KG1 (cell line): ENCODE measurements at regions not wholly inside any gene's neighbourhood (a gene's known extent, or its start where the extent isn't known, plus 50 kb on each side); places are given as distances from the start of the nearest gene placed in this dataset.

Source experiments
- DNase-seq: peaks from one replicate; lab custom pipeline; 2025; lab: John Stamatoyannopoulos, UW

GRCh38 chr18:71899707-71900472 is 644.3 kb downstream of the CBLN2 start:
- no peak for DNase-seq

- no peak for DNase-seq
These were observed 645.0 kb downstream of the CBLN2 start for GRCh38 chr18:71899183-71899582.

GRCh38 chr18:71887509-71887908 is 656.6 kb downstream of the CBLN2 start:
- no peak for DNase-seq

GRCh38 chr18:71878226-71878625 is 665.9 kb downstream of the CBLN2 start:
- no peak for DNase-seq

GRCh38 chr18:71873695-71874094 is 670.4 kb downstream of the CBLN2 start:
- DNase-seq = no peak

- DNase-seq = no peak
These were observed 678.3 kb downstream of the CBLN2 start for GRCh38 chr18:71865888-71866287.

GRCh38 chr18:71850602-71851001 is 693.5 kb downstream of the CBLN2 start:
- DNase-seq = no peak

- no peak for DNase-seq
These were observed 694.7 kb downstream of the CBLN2 start for GRCh38 chr18:71849407-71849806.

- DNase-seq = no peak
These were observed 697.4 kb downstream of the CBLN2 start for GRCh38 chr18:71846716-71847115.

GRCh38 chr18:71844814-71845213 is 699.3 kb downstream of the CBLN2 start:
- DNase-seq = no peak

- DNase-seq = no peak
These were observed 701.5 kb downstream of the CBLN2 start for GRCh38 chr18:71842666-71843065.

GRCh38 chr18:71837547-71837946 is 706.6 kb downstream of the CBLN2 start:
- DNase-seq = no peak

- DNase-seq = no peak
These were observed 711.1 kb downstream of the CBLN2 start for GRCh38 chr18:71832946-71833617.

- DNase-seq = no peak
These were observed 713.1 kb downstream of the CBLN2 start for GRCh38 chr18:71831039-71831438.

- no peak for DNase-seq
These were observed 716.8 kb downstream of the CBLN2 start for GRCh38 chr18:71827301-71827700.

- DNase-seq = no peak
These were observed 728.8 kb downstream of the CBLN2 start for GRCh38 chr18:71815305-71815704.

- DNase-seq = no peak
These were observed 734.4 kb downstream of the CBLN2 start for GRCh38 chr18:71809711-71810110.

GRCh38 chr18:71808616-71809015 is 735.5 kb downstream of the CBLN2 start:
- DNase-seq = no peak

- DNase-seq = no peak
These were observed 736.6 kb downstream of the CBLN2 start for GRCh38 chr18:71807586-71807985.

- no peak for DNase-seq
These were observed 745.0 kb downstream of the CBLN2 start for GRCh38 chr18:71798986-71799673.

GRCh38 chr18:71797554-71797953 is 746.6 kb downstream of the CBLN2 start:
- no peak for DNase-seq

- DNase-seq = no peak
These were observed 759.4 kb downstream of the CBLN2 start for GRCh38 chr18:71784777-71785176.

GRCh38 chr18:71760541-71760940 is 783.6 kb downstream of the CBLN2 start:
- no peak for DNase-seq
